ENCODE measurements at regions not wholly inside any gene's neighbourhood (a gene's known extent, or its start where the extent isn't known, plus 50 kb on each side); places are given as distances from the start of the nearest gene placed in this dataset.

DNA sequence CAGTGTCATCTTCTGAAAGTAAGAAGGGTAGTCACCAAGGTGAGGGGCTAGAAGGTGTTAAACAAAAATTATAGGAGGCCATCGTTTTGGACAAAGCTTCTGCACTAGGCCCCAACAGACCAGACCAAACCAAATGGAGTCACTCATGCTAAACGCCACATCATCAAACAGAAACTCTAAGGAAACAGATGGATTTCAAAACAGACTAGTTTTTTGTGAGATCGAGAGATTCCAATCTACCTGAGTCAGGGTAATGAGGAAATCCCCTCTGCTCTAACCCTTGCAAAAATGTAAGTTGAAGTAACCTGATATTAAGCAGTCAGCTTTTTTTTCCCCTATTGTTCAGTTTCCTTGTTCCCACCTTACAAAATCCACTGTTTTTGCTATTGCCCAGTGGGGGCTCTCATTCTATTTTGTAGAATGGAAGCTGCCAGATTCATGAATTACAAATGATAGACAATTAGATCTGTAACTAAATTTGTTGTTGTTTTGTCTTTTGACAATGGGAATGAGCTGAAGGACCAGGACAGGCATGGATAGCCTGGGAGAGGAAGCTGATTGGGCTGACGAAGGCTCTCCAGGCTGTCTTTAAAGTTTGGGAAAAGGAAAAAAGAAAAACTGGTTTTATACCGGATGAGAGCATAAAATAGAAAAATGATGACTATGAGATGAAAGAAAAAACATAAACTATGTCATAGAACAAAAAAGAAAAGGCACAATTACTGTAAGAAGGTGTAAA is 94.7 kb upstream of the ADAMTSL1 start:
- Histone ChIP-seq H3K4me1 (no peaks in the 10 kb centered on the region), H3K36me3 (no peaks in the 10 kb centered on the region), H3K27ac (no peak overlapping the region), H3K27me3 (no peaks in the 10 kb centered on the region), H3K4me3 (no peak overlapping the region), H3K9me3 (no peaks in the 10 kb centered on the region)
- DNase-seq (no peak), ATAC-seq (no peak)
- TF ChIP-seq, protein P1, sequence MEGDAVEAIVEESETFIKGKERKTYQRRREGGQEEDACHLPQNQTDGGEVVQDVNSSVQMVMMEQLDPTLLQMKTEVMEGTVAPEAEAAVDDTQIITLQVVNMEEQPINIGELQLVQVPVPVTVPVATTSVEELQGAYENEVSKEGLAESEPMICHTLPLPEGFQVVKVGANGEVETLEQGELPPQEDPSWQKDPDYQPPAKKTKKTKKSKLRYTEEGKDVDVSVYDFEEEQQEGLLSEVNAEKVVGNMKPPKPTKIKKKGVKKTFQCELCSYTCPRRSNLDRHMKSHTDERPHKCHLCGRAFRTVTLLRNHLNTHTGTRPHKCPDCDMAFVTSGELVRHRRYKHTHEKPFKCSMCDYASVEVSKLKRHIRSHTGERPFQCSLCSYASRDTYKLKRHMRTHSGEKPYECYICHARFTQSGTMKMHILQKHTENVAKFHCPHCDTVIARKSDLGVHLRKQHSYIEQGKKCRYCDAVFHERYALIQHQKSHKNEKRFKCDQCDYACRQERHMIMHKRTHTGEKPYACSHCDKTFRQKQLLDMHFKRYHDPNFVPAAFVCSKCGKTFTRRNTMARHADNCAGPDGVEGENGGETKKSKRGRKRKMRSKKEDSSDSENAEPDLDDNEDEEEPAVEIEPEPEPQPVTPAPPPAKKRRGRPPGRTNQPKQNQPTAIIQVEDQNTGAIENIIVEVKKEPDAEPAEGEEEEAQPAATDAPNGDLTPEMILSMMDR (IDR thresholded peaks at IDR 0.05) = no peak
- intact Hi-C loops (cut with DNase I) = no loop called here

DNA sequence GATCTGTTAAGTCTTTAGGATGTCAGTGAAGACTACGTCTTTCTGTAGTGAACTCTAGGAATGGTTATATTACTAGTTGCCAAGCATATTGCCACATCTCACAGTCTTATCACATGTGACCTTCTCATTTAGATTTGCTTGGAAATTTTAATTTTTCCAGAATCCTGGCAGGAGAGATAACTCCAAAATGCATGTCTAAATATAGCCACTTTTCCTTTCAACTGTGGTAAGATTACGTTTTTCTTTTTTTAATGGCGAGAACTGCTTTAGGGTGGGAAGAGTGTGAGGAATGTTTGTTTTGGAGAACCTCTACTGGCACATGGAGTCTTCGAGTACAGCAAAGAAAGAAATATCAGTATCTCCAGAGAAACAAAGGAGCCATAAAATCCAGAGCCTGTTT is 91.7 kb upstream of the ADAMTSL1 start:
- TF ChIP-seq, protein P1 (IDR thresholded peaks at IDR 0.05) = no peak
- no peak overlapping the region for H3K27ac ChIP-seq
- intact Hi-C loops (cut with DNase I) = no loop called here
- no peak for ATAC-seq
- no peaks in the 10 kb centered on the region for H3K4me1 ChIP-seq
- no peaks in the 10 kb centered on the region for H3K27me3 ChIP-seq
- no peaks in the 10 kb centered on the region for H3K36me3 ChIP-seq
- no peak overlapping the region for H3K4me3 ChIP-seq
- no peak for DNase-seq
- no peaks in the 10 kb centered on the region for H3K9me3 ChIP-seq

DNA sequence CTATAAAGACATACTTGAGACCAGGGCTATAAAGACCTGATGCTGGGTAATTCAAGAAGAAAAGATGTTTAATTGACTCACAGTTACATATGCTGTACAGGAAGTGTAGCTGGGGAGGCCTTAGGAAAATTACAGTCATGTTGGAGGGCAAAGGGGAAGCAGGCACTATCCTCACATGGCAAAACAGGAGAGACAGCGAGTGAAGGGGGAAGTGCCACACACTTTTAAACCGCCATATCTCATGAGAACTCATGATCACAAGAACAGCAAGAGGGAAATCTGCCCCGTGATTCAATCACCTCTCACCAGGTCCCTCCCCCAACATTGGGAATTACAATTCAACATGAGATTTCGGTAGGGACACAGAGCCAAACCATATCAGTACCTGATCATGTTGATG is 89.9 kb upstream of the ADAMTSL1 start:
- Histone ChIP-seq H3K4me1 (no peaks in the 10 kb centered on the region), H3K4me3 (no peak overlapping the region), H3K27me3 (no peaks in the 10 kb centered on the region), H3K9me3 (no peaks in the 10 kb centered on the region), H3K27ac (no peak overlapping the region), H3K36me3 (no peaks in the 10 kb centered on the region)
- no peak for DNase-seq
- TF ChIP-seq, protein P1 (IDR thresholded peaks at IDR 0.05) = no peak
- intact Hi-C loops (cut with DNase I) = no loop called here
- peak; percentile 57 for ATAC-seq

DNA sequence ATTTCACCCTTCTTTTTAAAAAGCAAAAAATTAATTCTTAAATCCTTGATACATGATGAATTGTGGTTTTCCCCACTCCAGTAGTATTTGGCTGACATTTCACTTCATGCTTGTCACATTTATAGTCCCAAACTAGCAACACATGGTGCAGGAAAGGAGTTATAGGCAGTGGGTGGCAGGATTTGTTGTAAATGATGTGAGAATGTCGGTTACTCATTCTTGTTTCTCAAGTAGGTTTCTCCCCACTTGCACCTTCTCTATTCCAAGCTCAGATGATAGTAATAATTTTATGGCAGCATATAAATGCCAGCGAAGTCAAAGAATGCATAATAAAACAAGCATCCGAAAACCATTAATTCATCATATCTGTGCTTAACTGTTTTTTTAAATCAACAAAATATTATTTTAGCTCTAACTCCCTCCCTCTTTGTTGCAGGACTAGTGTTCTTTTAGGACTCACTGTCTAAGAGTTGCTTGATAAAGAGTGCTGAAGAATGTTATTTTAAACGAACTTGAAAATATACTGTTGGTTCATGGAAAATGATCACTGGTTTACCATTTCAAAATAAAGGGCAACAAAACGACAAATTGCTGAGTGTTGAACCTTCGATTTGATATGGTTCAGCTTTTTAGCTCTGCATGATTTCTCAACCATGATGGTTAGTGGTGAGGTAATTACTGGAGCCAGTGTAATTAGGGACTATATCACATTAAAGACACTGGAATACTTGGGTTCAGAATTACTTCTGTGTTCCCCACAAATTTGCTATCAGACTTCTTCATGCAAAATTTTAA is 88.1 kb upstream of the ADAMTSL1 start:
- H3K4me3 ChIP-seq = no peak overlapping the region
- H3K36me3 ChIP-seq = no peaks in the 10 kb centered on the region
- intact Hi-C loops (cut with DNase I) = no loop called here
- H3K27ac ChIP-seq = no peak overlapping the region
- no peaks in the 10 kb centered on the region for H3K9me3 ChIP-seq
- TF ChIP-seq, protein P1 (IDR thresholded peaks at IDR 0.05) = no peak
- DNase-seq = no peak
- no peak for ATAC-seq
- H3K4me1 ChIP-seq = no peaks in the 10 kb centered on the region
- H3K27me3 ChIP-seq = no peaks in the 10 kb centered on the region

DNA sequence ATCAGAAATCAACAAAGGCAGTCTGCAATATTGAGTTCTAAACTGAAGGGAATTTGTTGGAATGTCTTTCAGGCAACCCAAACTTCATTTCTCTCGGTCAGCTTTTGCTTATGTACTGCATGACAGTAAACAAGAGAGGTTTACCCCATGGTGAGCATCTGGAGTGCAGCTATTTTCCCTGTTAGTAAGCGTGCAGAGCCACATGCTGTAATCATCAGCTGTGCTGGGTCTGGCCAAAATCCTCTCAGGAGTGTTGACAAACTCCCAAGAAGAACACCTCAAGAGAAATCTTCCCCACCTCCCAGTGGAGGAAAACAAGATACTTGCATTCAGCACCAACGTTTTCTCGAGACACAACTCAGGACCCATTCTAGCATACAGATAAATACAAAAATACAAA is 83.6 kb upstream of the ADAMTSL1 start:
- TF ChIP-seq, protein P1 (IDR thresholded peaks at IDR 0.05) = no peak
- no peak for ATAC-seq
- Histone ChIP-seq H3K27ac (no peak overlapping the region), H3K27me3 (no peaks in the 10 kb centered on the region), H3K36me3 (no peaks in the 10 kb centered on the region), H3K4me3 (no peak overlapping the region), H3K4me1 (no peaks in the 10 kb centered on the region), H3K9me3 (no peaks in the 10 kb centered on the region)
- intact Hi-C loops (cut with DNase I) = no loop called here
- DNase-seq = no peak
